NCI-H2107 treated with DMSO at 0.1 percent for 48 hours (cell line): ENCODE measurements at regions not wholly inside any gene's neighbourhood (a gene's known extent, or its start where the extent isn't known, plus 50 kb on each side); places are given as distances from the start of the nearest gene placed in this dataset.

Experiments used
- DNase-seq: peaks from one replicate; lab custom pipeline; 2025; ENCODE audit not compliant: unreplicated experiment; lab: John Stamatoyannopoulos, UW

DNA sequence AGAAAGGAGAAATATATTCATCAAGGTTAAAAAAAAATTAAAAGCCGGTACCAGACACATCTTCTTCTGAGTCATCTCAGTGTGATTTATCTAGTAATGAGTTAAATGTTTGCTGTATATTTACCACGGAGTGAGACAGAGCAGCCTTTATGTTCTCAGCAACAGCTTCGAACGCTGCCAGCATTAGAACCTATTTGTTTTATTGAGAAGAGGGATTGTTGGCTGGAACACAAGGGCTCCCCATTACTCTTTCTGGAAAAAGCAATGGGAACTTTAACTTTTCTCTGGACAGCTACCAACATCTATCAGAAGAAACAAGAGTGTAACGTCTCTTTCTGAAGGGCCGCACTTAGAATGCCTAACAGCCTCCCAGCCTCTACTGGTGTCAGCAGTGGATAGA is 105.3 kb upstream of the TAB2 start:
- DNase-seq: no peak

GRCh38 chr6:149212892-149213801 is 104.4 kb upstream of the TAB2 start:
- no peak for DNase-seq

GRCh38 chr6:149213829-149214228 is 103.7 kb upstream of the TAB2 start:
- DNase-seq: no peak

DNA sequence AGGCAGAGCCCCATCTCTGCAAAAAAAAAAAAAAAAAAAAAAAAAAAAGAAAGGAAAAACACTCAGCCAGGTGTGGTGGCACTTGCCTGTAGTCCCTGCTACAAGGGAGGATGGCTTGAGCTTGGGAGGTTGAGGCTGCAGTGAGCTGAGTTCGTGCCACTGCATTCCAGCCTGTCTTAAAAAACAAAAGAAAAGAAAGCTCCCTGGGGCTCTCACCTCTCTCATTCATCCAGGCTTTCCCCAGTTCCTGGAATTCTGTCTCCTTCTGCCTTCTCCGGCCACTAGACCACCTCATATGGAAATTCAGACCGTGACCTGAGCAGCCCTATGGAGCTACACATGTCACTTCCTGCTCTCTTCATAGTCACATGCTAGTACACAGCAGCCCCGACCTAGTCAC is 101.1 kb upstream of the TAB2 start:
- DNase-seq: no peak

GRCh38 chr6:149217466-149217888 is 100.0 kb upstream of the TAB2 start:
- DNase-seq: no peak

- DNase-seq: no peak
Observed at GRCh38 chr6:149218471-149218870, 99.0 kb upstream of the TAB2 start.

DNA sequence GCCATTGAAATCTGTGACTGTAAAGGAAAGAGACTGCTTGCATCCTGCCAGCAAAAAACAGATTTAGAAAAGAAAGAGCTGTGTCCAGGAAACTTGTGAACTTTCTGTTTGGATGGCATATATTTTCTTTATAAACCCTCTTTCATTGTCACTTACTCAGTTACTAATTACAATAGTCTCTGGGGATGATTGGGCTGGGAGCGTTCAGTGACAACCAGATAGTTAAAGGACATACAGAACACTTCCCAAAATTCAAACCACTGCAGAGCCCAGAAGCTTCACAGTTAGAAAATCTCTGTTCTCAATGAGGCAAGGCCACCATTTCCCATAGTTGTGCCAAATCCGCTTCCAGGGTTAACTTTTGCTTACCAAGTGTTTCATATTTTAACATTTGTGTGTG is 98.6 kb upstream of the TAB2 start:
- DNase-seq: no peak

DNA sequence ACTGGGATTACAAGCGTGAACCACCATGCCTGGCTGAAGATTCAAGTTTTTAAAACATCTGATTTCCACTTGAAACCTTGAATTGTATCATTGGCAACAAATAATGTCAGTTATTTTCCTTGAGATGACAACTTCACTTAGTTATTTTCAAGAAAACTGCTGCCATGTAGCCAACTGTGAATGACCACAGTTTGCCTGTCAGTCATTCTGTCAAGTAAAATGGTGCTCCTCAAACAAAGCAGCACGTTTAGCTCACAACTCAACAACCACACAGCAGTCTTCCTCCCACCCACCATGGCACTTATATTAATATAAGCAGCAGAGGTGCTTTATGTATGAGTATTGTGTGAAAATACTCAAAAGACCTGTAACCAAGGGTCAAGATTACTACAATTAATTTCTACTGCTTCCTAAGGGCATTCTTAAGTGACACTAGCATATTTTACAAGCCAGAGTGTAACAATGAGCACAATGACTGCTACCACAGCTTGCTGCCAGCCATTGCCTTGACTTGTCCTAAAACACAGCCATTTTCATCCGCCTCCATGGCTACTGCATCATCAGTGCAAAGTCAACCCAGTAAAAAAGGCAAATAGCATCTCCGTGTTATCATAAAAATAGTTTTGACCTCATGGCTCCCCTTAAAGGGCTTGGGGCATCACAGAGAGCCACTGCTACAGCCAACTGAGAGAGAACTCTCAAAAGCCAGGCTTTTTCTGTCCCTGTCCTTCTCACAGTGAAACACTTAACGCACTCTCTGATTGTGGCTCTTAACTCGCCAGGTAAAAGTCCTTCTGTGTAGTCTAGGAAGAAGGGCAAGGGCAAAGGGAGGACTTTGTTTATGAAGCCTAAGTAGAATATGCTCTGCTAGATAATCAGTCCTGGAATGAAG is 96.4 kb upstream of the TAB2 start:
- no peak for DNase-seq

DNA sequence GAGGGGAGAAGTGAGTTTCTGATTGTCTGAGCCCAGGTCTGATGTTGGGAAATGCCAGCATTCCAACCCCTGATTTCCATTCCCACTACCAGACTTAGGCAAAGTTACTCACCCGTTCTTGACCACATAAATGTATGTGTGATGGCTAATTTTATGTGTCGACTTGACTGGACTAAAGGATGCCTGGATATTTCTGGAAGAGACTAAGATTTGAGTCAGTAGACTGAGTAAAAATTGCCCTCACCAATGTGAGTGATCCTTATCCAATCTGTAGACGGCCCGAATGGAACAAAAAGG is 95.8 kb upstream of the TAB2 start:
- DNase-seq: no peak

- no peak for DNase-seq
Observed at GRCh38 chr6:149223120-149223903, 94.2 kb upstream of the TAB2 start.

- DNase-seq: no peak
Observed at GRCh38 chr6:149223904-149224351, 93.6 kb upstream of the TAB2 start.

DNA sequence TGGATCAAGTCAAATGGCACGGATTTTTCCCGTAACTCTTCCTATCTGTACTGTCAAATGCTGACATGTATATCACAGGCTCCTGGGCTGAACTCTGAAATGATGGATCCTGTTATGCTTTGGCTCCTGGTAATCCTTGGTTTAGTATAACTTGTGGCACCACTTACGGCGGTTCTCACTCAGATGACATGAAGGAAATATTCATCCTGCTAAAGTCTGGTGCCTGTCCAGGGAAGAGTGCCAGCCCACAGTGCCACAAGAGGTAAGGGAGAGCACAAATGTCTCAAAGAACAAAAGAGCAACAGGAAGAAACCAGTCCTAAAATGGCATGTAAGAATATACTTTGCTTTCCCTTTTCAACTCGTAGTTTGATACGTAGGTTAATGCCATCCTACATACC is 93.1 kb upstream of the TAB2 start:
- DNase-seq: no peak

GRCh38 chr6:149225370-149225769 is 92.1 kb upstream of the TAB2 start:
- no peak for DNase-seq

DNA sequence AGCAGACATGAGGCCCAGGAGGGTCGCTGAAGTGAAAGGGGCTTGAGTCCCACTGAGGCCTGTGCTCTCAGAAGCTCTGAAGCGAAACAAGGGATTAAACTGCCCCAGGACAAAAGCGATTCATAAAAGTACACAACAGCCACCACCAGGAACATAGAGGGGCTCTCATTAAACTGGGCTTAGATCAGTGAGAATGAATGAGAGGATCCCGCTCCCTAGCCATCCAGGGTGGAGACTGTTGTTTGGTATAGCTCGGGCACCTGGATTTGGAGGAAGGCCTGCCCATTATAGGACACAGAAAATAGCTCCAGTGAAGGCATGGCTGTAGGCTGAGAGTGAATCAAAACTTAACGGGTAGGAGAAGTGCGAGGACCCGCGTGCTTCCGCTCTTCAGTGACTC is 91.6 kb upstream of the TAB2 start:
- DNase-seq: no peak

DNA sequence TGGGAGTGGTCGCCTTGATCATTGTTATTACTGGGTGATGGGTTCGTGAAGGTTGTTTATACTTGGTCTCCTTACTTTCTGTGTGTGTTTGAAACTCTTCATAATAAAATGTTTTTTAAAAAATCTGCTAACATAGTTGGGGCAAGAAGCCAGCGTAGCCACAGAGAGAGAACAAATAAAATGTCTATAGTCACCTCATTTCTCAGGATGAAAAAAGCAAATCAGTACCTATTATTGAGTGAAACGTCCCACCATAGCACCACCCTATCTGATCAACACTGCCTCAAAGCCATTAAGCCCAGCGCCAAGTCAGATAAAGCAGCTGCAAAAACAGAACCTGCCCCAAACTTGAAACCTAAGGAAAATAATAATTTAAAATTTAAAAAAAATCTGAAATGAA is 89.7 kb upstream of the TAB2 start:
- no peak for DNase-seq

DNA sequence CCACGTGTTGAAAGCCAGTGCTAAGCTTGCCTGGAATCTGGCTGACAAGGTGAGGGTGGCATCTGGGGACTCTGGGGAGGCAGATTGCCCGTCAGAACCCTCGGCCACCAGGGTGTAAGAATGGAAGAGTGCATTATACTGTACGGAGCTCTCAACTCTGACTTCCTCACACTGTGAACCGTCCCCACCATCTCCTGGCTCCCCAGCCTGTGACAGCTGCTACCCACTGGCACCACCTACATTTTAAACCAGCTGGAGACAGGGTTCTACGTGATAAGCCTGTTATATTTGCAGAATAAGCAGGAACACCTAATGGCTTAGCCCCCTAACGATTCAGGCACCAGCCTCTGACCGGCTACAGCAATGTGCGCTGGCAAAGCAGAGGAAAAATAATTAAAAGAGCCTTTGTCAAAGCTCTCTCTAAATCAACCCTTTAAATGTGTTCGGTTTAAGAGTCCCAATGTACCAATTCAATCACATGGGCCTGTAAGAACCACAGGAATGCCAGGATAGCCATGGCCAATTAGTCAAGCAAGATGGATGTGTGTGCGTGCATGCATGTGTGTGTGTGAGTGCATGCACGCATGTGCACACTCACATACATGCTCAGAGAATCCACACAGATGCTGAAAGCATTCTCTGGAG is 89.1 kb upstream of the TAB2 start:
- DNase-seq: no peak

DNA sequence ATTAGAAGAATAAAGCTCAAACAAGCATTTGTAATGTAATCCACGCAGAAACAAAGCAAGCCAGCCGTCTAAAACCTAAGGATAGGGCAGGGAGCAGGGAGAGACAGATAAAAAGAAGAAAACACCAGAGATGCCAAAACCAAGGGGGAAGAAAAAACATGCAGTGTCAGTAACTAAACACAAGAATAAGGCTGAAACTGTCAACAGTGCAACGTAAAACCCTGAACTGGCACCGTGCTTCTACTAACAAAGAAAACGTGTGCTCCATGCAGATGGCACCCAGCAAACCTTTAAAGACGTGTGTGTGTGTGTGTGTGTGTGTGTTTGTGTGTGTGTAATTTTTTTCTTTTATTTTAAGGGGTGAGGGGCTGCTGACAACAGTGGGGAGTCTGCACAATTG is 88.4 kb upstream of the TAB2 start:
- DNase-seq: no peak

- DNase-seq: no peak
Observed at GRCh38 chr6:149230712-149231460, 86.6 kb upstream of the TAB2 start.

DNA sequence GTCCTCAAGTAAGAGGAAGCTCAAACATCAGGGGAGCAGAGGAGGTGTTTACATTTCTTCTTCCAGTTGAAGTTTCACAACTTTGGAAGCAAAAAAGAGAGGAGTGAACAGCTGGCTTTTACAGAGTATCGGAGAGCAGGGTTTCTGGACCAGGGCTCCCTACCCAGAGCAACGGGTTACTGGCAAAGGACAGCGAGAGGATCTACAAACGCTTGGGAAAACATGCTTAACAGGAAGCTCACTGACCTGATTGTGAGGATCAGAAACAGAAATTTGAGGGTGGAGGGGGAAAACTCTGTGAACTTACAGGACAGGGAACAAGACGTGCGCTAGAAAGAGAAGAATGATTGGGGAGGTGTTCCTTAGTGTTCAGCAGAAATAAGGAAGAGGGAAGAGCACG is 85.7 kb upstream of the TAB2 start:
- no peak for DNase-seq

DNA sequence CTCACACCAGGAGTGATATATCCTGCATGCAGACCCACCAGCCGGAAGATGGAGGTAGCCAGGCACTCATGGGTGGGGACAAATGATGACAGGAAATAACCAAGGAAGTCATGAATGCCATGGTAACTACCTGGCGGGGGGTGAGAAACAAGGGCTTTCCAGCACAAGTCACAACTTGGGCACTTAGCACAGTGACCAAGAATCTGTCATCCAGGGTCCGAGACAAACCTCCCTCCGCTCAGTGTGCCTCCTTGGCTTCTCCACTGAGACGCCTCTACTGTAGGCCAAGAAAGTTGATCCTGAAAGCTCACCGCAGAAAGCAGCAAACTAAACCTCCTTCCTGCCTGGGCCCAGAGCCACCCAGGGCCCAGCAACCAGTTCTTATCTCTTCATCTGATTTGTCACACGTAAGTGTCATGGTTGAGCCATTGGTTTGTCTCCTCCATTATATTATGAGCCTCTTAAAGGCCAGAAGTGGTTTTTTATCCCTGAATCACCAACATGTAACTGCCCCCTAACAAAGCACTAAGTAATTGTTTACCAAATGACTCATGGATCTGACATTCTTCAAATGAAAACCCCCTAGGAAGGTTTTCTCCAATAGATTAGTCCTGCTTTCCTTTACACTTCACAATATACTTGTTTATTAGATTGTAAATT is 84.3 kb upstream of the TAB2 start:
- DNase-seq: no peak
